ENCODE measurements at regions not wholly inside any gene's neighbourhood (a gene's known extent, or its start where the extent isn't known, plus 50 kb on each side); places are given as distances from the start of the nearest gene placed in this dataset.

DNA sequence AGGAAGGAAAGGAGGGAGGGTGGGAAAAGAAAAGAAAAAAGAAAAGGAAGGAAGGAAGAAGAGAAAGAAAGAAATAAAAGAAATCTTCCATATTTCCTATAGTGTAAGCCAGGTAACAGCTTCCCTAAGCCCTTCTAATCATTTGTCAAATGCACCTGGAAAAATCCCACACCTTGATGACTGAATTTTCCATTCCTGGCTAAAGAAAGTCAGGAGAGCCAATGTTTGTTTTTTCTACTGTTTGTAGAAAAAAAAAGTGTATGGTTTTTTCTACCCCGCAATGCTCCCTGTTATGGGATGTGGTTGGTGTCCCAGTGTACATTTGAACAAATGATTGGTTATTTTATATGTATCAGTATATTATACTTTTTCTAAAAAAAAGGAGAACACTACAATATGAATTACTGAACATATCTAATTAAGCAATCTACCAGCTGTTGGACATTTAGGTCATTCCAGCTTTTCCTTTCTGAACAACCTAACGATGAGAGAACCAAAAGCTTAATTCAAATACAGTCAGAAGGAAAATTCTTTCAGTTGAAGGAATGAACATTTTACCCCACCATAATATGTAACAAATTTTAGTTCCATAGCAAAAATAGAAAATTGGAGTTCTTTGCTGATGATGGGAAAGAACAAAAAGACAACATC is 355.0 kb downstream of the SETD4 start:
- Histone ChIP-seq H3K4me1 (ENCODE audit: insufficient read depth, low read length, poor library complexity, severe bottlenecking) (no peaks in the 10 kb centered on the region), H3F3A (ENCODE audit: low read depth) (no peaks in the 10 kb centered on the region), H2AFZ (ENCODE audit: low read length) (no peak overlapping the region), H3K79me2 (ENCODE audit: insufficient read depth, low read length) (no peaks in the 10 kb centered on the region), H3K9ac (ENCODE audit: low read depth, low read length, poor library complexity, severe bottlenecking) (no peak overlapping the region), H3K9me3 (ENCODE audit: insufficient read depth, low read depth, low read length) (no peaks in the 10 kb centered on the region), H3K4me2 (ENCODE audit: low read depth, low read length, poor library complexity, severe bottlenecking) (no peak overlapping the region), H3K36me3 (ENCODE audit: insufficient read depth, low read length) (no peaks in the 10 kb centered on the region), H3K27me3 (ENCODE audit: insufficient read depth, low read length, poor library complexity, severe bottlenecking) (no peaks in the 10 kb centered on the region), H3K4me3 (ENCODE audit: low read length, poor library complexity, severe bottlenecking) (no peak overlapping the region), H3K9me2 (replicated peaks; ENCODE audit: low read depth, low read length) (no peaks in the 10 kb centered on the region), H4K20me1 (ENCODE audit: insufficient read depth, low read length, poor library complexity, severe bottlenecking) (no peaks in the 10 kb centered on the region)
- TF ChIP-seq EZH2phosphoT487 (IDR thresholded peaks at IDR 0.05; ENCODE audit: borderline replicate concordance), result no peak
- no peak for TF ChIP-seq CTCF (conservative IDR thresholded peaks at IDR 0.05; ENCODE audit: low read length)

- no peak overlapping the region for H3K4me3 ChIP-seq (ENCODE audit: low read length, poor library complexity, severe bottlenecking)
- H3F3A ChIP-seq (ENCODE audit: low read depth), result no peaks in the 10 kb centered on the region
- no peaks in the 10 kb centered on the region for H3K9me3 ChIP-seq (ENCODE audit: insufficient read depth, low read depth, low read length)
- no peak for TF ChIP-seq CTCF (conservative IDR thresholded peaks at IDR 0.05; ENCODE audit: low read length)
- TF ChIP-seq EZH2phosphoT487 (IDR thresholded peaks at IDR 0.05; ENCODE audit: borderline replicate concordance), result no peak
- H3K36me3 ChIP-seq (ENCODE audit: insufficient read depth, low read length), result no peaks in the 10 kb centered on the region
- H3K4me1 ChIP-seq (ENCODE audit: insufficient read depth, low read length, poor library complexity, severe bottlenecking), result no peaks in the 10 kb centered on the region
- no peak overlapping the region for H3K4me2 ChIP-seq (ENCODE audit: low read depth, low read length, poor library complexity, severe bottlenecking)
- no peaks in the 10 kb centered on the region for H4K20me1 ChIP-seq (ENCODE audit: insufficient read depth, low read length, poor library complexity, severe bottlenecking)
- H3K79me2 ChIP-seq (ENCODE audit: insufficient read depth, low read length), result no peaks in the 10 kb centered on the region
- no peaks in the 10 kb centered on the region for H3K9me2 ChIP-seq (replicated peaks; ENCODE audit: low read depth, low read length)
- H3K27me3 ChIP-seq (ENCODE audit: insufficient read depth, low read length, poor library complexity, severe bottlenecking), result no peaks in the 10 kb centered on the region
- no peak overlapping the region for H2AFZ ChIP-seq (ENCODE audit: low read length)
- no peak overlapping the region for H3K9ac ChIP-seq (ENCODE audit: low read depth, low read length, poor library complexity, severe bottlenecking)
Observed at GRCh38 chr21:35703704-35704103, 356.6 kb downstream of the SETD4 start.

- Histone ChIP-seq H3K36me3 (ENCODE audit: insufficient read depth, low read length) (no peaks in the 10 kb centered on the region), H3K4me2 (ENCODE audit: low read depth, low read length, poor library complexity, severe bottlenecking) (no peak overlapping the region), H3K79me2 (ENCODE audit: insufficient read depth, low read length) (no peaks in the 10 kb centered on the region), H3F3A (ENCODE audit: low read depth) (no peaks in the 10 kb centered on the region), H3K9me3 (ENCODE audit: insufficient read depth, low read depth, low read length) (no peaks in the 10 kb centered on the region), H3K9ac (ENCODE audit: low read depth, low read length, poor library complexity, severe bottlenecking) (no peak overlapping the region), H4K20me1 (ENCODE audit: insufficient read depth, low read length, poor library complexity, severe bottlenecking) (no peaks in the 10 kb centered on the region), H3K4me1 (ENCODE audit: insufficient read depth, low read length, poor library complexity, severe bottlenecking) (no peaks in the 10 kb centered on the region), H3K9me2 (replicated peaks; ENCODE audit: low read depth, low read length) (no peaks in the 10 kb centered on the region), H3K4me3 (ENCODE audit: low read length, poor library complexity, severe bottlenecking) (no peak overlapping the region), H2AFZ (ENCODE audit: low read length) (no peak overlapping the region), H3K27me3 (ENCODE audit: insufficient read depth, low read length, poor library complexity, severe bottlenecking) (no peaks in the 10 kb centered on the region)
- TF ChIP-seq EZH2phosphoT487 (IDR thresholded peaks at IDR 0.05; ENCODE audit: borderline replicate concordance) (no peak), CTCF (conservative IDR thresholded peaks at IDR 0.05; ENCODE audit: low read length) (no peak)
Observed at GRCh38 chr21:35699361-35699760, 361.0 kb downstream of the SETD4 start.
